ENCODE measurements at regions not wholly inside any gene's neighbourhood (a gene's known extent, or its start where the extent isn't known, plus 50 kb on each side); places are given as distances from the start of the nearest gene placed in this dataset.
"Not testable (repeated sequence)": the region's sequence is repeated elsewhere in the genome, so short reads cannot be mapped to it uniquely, and the experiment has no call there.

DNA sequence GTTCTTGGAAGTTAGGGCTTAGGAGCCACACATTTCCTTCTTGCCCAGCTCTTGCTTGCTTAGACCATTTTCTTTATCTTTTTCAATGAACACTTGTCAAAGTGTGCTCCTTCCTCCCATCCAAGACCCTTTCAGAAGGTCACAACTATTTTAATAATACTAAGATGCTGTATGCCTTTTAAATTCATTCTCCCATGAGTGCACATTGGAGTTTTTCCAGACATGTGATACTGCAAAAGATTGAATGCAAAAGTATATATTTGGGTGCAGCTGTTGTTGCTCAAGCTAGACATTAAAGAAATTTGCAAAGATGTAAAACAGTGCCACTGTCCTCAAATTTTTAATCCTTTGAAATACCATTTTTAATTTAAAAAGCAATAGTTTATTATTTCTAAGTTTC lies 69.3 kb upstream of the TNRC6B start (continued):
- TF ChIP-seq, protein P1, sequence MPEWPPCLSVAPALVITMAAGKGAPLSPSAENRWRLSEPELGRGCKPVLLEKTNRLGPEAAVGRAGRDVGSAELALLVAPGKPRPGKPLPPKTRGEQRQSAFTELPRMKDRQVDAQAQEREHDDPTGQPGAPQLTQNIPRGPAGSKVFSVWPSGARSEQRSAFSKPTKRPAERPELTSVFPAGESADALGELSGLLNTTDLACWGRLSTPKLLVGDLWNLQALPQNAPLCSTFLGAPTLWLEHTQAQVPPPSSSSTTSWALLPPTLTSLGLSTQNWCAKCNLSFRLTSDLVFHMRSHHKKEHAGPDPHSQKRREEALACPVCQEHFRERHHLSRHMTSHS (tag by site-specific recombination; IDR thresholded peaks at IDR 0.05): no peak
- TF ChIP-seq ZBTB48 (tag by site-specific recombination; IDR thresholded peaks at IDR 0.05): no peak

DNA sequence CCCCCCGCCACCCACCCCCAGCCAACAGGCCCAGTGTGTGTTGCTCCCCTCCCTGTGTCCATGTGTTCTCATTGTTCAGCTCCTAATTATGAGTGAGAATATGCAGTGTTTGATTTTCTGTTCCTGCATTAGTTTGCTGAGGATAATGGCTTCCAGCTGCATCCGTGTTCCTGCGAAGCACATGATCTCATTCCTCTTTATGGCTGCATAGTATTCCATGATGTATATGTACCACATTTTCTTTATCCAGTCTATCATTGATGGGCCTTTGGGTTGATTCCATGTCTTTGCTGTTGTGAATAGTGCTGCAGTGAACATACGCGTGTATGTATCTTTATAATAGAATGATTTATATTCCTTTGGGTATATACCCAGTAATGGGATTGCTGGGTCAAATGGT lies 68.8 kb upstream of the TNRC6B start:
- H3K27ac ChIP-seq (ENCODE audit: extremely low read depth, low read depth, low read length); CTCF ChIA-PET: not testable (repeated sequence)
- POLR2A ChIA-PET: interaction anchor here (0.8 kb wide), 1 partner anchor 64 kb away, joined by 3 read pairs; no protein-coding TSS in a partner anchor

GRCh38 chr22:40111451-40111850 lies 66.3 kb upstream of the TNRC6B start:
- H3K9me3 ChIP-seq (ENCODE audit: control insufficient read depth, insufficient read depth, low read depth, low read length): no peaks in the 10 kb centered on the region
- ChIA-PET POLR2A (no interaction called here), CTCF (interaction anchor here (0.5 kb wide), 1 partner anchor 23 kb away, joined by 5 read pairs; no protein-coding TSS in a partner anchor)
- H3K4me1 ChIP-seq (ENCODE audit: control insufficient read depth, insufficient read depth, low read length): peaks cover 11% of the 10 kb centered on the region
- no peaks in the 10 kb centered on the region for H3K36me3 ChIP-seq (ENCODE audit: control insufficient read depth in 2 of 2, insufficient read depth in 1 of 2, low read length in 2 of 2)
- H3K4me3 ChIP-seq (ENCODE audit: low read depth, low read length): no peak overlapping the region
- H3K27ac ChIP-seq (ENCODE audit: extremely low read depth, low read depth, low read length): no peak overlapping the region
- no peak for TF ChIP-seq ZSCAN16 (tag by site-specific recombination; IDR thresholded peaks at IDR 0.05)
- no peak for TF ChIP-seq ZNF48 (tag by site-specific recombination; IDR thresholded peaks at IDR 0.05)
- TF ChIP-seq, protein P2, sequence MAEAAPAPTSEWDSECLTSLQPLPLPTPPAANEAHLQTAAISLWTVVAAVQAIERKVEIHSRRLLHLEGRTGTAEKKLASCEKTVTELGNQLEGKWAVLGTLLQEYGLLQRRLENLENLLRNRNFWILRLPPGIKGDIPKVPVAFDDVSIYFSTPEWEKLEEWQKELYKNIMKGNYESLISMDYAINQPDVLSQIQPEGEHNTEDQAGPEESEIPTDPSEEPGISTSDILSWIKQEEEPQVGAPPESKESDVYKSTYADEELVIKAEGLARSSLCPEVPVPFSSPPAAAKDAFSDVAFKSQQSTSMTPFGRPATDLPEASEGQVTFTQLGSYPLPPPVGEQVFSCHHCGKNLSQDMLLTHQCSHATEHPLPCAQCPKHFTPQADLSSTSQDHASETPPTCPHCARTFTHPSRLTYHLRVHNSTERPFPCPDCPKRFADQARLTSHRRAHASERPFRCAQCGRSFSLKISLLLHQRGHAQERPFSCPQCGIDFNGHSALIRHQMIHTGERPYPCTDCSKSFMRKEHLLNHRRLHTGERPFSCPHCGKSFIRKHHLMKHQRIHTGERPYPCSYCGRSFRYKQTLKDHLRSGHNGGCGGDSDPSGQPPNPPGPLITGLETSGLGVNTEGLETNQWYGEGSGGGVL (tag by site-specific recombination; IDR thresholded peaks at IDR 0.05): no peak
- no peak for TF ChIP-seq ZNF248 (tag by site-specific recombination; IDR thresholded peaks at IDR 0.05)
- no peak for TF ChIP-seq ZNF629 (tag by site-specific recombination; IDR thresholded peaks at IDR 0.05)
- TF ChIP-seq ZSCAN5A (tag by site-specific recombination; IDR thresholded peaks at IDR 0.05): no peak
- TF ChIP-seq RBAK (tag by site-specific recombination; IDR thresholded peaks at IDR 0.05): no peak
- no peak for TF ChIP-seq ZNF791 (tag by site-specific recombination; IDR thresholded peaks at IDR 0.05)
- TF ChIP-seq GLIS2 (tag by site-specific recombination; IDR thresholded peaks at IDR 0.05): no peak
- TF ChIP-seq ZBTB11 (tag by site-specific recombination; conservative IDR thresholded peaks at IDR 0.05; ENCODE audit: low read depth): no peak
- TF ChIP-seq ZNF26 (tag by site-specific recombination; IDR thresholded peaks at IDR 0.05): no peak
- TF ChIP-seq ZNF670 (tag by site-specific recombination; IDR thresholded peaks at IDR 0.05; ENCODE audit: low read depth): no peak
- TF ChIP-seq BCL6B (tag by site-specific recombination; IDR thresholded peaks at IDR 0.05): no peak
- TF ChIP-seq ZNF10 (tag by site-specific recombination; IDR thresholded peaks at IDR 0.05): no peak
- TF ChIP-seq ZFHX2 (tag by site-specific recombination; conservative IDR thresholded peaks at IDR 0.05): no peak
- TF ChIP-seq HOXC10 (CRISPR knock-in tag; IDR thresholded peaks at IDR 0.05): no peak
- TF ChIP-seq ZNF121 (tag by site-specific recombination; IDR thresholded peaks at IDR 0.05): no peak
- TF ChIP-seq ZNF221 (tag by site-specific recombination; IDR thresholded peaks at IDR 0.05; ENCODE audit: borderline replicate concordance): no peak
- TF ChIP-seq SALL2 (tag by site-specific recombination; IDR thresholded peaks at IDR 0.05; ENCODE audit: borderline replicate concordance): no peak
- no peak for TF ChIP-seq ZNF433 (tag by site-specific recombination; IDR thresholded peaks at IDR 0.05; ENCODE audit: low read depth)

More for the DNA sequence above, 68.8 kb upstream of the TNRC6B start:
- TF ChIP-seq ZNF146 (tag by site-specific recombination; IDR thresholded peaks at IDR 0.05): peak; percentile 84
- H3K4me3 ChIP-seq (ENCODE audit: low read depth, low read length); H3K9me3 ChIP-seq (ENCODE audit: control insufficient read depth, insufficient read depth, low read depth, low read length); H3K36me3 ChIP-seq (ENCODE audit: control insufficient read depth in 2 of 2, insufficient read depth in 1 of 2, low read length in 2 of 2): not testable (repeated sequence)
- H3K4me1 ChIP-seq (ENCODE audit: control insufficient read depth, insufficient read depth, low read length): peaks cover 11% of the 10 kb centered on the region
